Calu3 (cell line): ENCODE measurements at regions not wholly inside any gene's neighbourhood (a gene's known extent, or its start where the extent isn't known, plus 50 kb on each side); places are given as distances from the start of the nearest gene placed in this dataset.

Experiments used
- BruUV-seq: library from RNA; stranded (reverse); fragments of 400-500 nt; replicated peaks from 2 replicates; lab custom pipeline; 2021; lab: Mats Ljungman, UMichigan
- CTCF ChIA-PET: fragments of 300-600 bp; sonication (Branson Sonifier 250); formaldehyde crosslinking; loops from one replicate; lab custom pipeline; 2022; ENCODE audit warnings: antibody characterized with exemption; lab: Charles Lee
- DNase-seq: peaks from one replicate; pipeline ENCODE4 v3.0.0; 2022
- H3K27ac Mint-ChIP-seq: one replicate; pipeline ENCODE4 v1.8.0; 2022; ENCODE audit warnings: mixed read lengths; ENCODE audit not compliant: unreplicated experiment
- H3K27me3 Mint-ChIP-seq: one replicate; pipeline ENCODE4 v1.8.0; 2022; ENCODE audit warnings: mixed read lengths; ENCODE audit not compliant: unreplicated experiment
- H3K36me3 Mint-ChIP-seq: one replicate; pipeline ENCODE4 v1.8.0; 2022; ENCODE audit warnings: mild to moderate bottlenecking, moderate library complexity, mixed read lengths; ENCODE audit not compliant: insufficient read depth, unreplicated experiment
- H3K4me1 Mint-ChIP-seq: one replicate; pipeline ENCODE4 v1.8.0; 2022; ENCODE audit warnings: mild to moderate bottlenecking, low read depth, mixed read lengths; ENCODE audit not compliant: unreplicated experiment
- H3K4me3 Mint-ChIP-seq: one replicate; pipeline ENCODE4 v1.8.0; 2022; ENCODE audit warnings: mild to moderate bottlenecking, low read depth, moderate library complexity, mixed read lengths; ENCODE audit not compliant: unreplicated experiment
- H3K9me3 Mint-ChIP-seq: one replicate; pipeline ENCODE4 v1.8.0; 2022; ENCODE audit warnings: low read depth, mixed read lengths; ENCODE audit not compliant: unreplicated experiment
- intact Hi-C: fragments of 100-400 bp; cut with micrococcal nuclease; formaldehyde crosslinking; loops from one replicate; pipeline ENCODE4 v1.10.0; 2022; ENCODE audit not compliant: unreplicated experiment
- TF ChIP-seq, protein P1 (sequence below): fragments of 200-600 bp; IDR thresholded peaks from one replicate; pipeline ENCODE4 v1.8.0; 2022; ENCODE audit warnings: antibody characterized with exemption; ENCODE audit not compliant: unreplicated experiment

DNA sequence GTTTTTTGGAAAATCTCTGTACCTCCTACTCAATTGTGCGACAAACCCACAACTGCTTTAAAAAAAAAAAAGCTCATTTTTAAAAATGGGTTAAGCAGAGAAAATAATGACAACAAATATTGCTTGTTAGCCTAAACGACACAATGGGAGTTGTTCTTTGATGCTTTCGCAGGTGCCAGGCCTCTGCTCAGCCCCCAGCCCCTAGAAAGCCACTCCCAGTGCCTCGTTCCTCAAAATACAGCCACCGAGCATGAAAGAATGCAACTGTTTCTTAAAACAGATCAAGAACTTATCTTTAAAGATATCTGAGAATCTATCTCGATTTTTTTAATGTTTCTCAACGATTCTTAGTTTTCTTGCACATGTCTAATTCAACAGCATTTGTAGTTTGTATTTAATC is 85.2 kb upstream of the PFKP start:
- no peaks in the 10 kb centered on the region for H3K9me3 Mint-ChIP-seq
- no peak for DNase-seq
- no peak overlapping the region for H3K27ac Mint-ChIP-seq
- H3K4me1 Mint-ChIP-seq: peaks cover 20% of the 10 kb centered on the region
- no TSS peak for BruUV-seq
- CTCF ChIA-PET: interaction anchor here (0.7 to 0.8 kb wide), 2 partner anchors 1188 to 1822 kb away, joined by 5 to 6 read pairs; no protein-coding TSS in a partner anchor
- TF ChIP-seq, protein P1, sequence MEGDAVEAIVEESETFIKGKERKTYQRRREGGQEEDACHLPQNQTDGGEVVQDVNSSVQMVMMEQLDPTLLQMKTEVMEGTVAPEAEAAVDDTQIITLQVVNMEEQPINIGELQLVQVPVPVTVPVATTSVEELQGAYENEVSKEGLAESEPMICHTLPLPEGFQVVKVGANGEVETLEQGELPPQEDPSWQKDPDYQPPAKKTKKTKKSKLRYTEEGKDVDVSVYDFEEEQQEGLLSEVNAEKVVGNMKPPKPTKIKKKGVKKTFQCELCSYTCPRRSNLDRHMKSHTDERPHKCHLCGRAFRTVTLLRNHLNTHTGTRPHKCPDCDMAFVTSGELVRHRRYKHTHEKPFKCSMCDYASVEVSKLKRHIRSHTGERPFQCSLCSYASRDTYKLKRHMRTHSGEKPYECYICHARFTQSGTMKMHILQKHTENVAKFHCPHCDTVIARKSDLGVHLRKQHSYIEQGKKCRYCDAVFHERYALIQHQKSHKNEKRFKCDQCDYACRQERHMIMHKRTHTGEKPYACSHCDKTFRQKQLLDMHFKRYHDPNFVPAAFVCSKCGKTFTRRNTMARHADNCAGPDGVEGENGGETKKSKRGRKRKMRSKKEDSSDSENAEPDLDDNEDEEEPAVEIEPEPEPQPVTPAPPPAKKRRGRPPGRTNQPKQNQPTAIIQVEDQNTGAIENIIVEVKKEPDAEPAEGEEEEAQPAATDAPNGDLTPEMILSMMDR: no peak
- H3K36me3 Mint-ChIP-seq: peaks cover 7% of the 10 kb centered on the region
- H3K4me3 Mint-ChIP-seq: no peak overlapping the region
- no peaks in the 10 kb centered on the region for H3K27me3 Mint-ChIP-seq
- intact Hi-C loops: no loop called here

- H3K4me1 Mint-ChIP-seq: peaks cover 12% of the 10 kb centered on the region
- no peak overlapping the region for H3K4me3 Mint-ChIP-seq
- no TSS peak for BruUV-seq
- H3K27ac Mint-ChIP-seq: no peak overlapping the region
- H3K27me3 Mint-ChIP-seq: no peaks in the 10 kb centered on the region
- no peak for DNase-seq
- CTCF ChIA-PET: interaction anchor here (0.7 to 0.8 kb wide), 2 partner anchors 55 to 1821 kb away, joined by 4 to 6 read pairs; no protein-coding TSS in a partner anchor
- TF ChIP-seq, protein P1: no peak
- H3K36me3 Mint-ChIP-seq: peaks cover 7% of the 10 kb centered on the region
- no peaks in the 10 kb centered on the region for H3K9me3 Mint-ChIP-seq
- intact Hi-C loops: no loop called here
These were observed 86.0 kb upstream of the PFKP start for GRCh38 chr10:2981361-2981801.

DNA sequence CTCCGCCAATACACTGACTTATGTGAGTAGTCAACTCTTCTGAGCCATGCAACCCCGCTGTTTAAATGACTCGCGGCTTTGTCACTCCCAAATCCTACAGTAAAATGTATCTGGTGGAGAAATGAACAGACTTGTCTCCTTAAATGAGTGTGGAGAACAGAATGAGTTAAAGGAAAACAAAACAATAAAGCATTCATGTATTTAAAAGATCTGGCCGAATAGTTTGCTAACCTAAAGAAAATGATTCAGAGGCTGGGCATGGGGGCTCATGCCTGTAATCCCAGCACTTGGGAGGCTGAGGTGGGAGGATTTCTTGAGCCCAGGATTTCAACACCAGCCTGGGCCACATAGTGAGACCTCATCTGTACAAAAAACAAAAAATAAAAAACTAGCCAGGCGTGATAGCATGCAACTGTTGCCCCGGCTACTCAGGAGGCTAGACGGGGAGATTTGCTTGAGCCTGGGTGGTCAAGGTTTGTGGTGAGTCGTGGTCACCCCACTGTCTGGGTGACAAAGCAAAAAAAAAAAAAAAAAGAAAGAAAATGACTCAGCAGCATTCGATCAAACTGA is 86.5 kb upstream of the PFKP start:
- H3K36me3 Mint-ChIP-seq: peaks cover 3% of the 10 kb centered on the region
- H3K4me1 Mint-ChIP-seq: peaks cover 7% of the 10 kb centered on the region
- H3K27me3 Mint-ChIP-seq: no peaks in the 10 kb centered on the region
- CTCF ChIA-PET: interaction anchor here (0.7 kb wide), 1 partner anchor 54 kb away, joined by 4 read pairs; no protein-coding TSS in a partner anchor
- H3K9me3 Mint-ChIP-seq: no peaks in the 10 kb centered on the region
- H3K4me3 Mint-ChIP-seq: no peak overlapping the region
- no peak for DNase-seq
- intact Hi-C loops: no loop called here
- H3K27ac Mint-ChIP-seq: no peak overlapping the region
- BruUV-seq: no TSS peak
- TF ChIP-seq, protein P1: no peak

DNA sequence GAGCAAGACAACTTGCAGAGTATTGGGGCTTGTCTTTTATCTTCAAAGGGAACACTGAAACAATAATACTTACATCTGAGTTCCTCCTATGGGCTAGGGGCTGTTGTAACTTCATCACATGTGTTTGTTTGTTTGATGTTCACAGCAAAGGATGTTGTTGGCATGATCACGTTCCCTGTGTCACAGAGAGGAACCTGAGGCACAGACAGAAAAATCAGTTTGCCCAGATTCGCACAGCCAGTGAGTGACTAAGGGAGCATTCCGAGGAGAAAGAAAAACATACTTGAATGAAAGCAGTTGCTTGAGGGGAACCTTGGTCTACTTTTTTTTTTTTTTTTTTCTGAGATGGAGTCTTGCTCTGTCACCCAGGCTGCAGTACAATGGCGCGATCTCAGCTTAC is 87.2 kb upstream of the PFKP start:
- H3K27ac Mint-ChIP-seq: no peak overlapping the region

More for the DNA sequence above, 87.2 kb upstream of the PFKP start:
- Mint-ChIP-seq H3K9me3 (no peaks in the 10 kb centered on the region), H3K36me3 (no peaks in the 10 kb centered on the region), H3K4me3 (no peak overlapping the region), H3K27me3 (no peaks in the 10 kb centered on the region), H3K4me1 (no peaks in the 10 kb centered on the region)
- no TSS peak for BruUV-seq
- TF ChIP-seq, protein P1: no peak
- intact Hi-C loops: no loop called here
- CTCF ChIA-PET: no interaction called here
- no peak for DNase-seq
